ENCODE measurements at regions not wholly inside any gene's neighbourhood (a gene's known extent, or its start where the extent isn't known, plus 50 kb on each side); places are given as distances from the start of the nearest gene placed in this dataset.

GRCh38 chr11:86161837-86162236 lies 82.7 kb upstream of the EED start:
- POLR2A ChIA-PET, result interaction anchor here (0.6 kb wide), 1 partner anchor 153 kb away, joined by 14 read pairs; no protein-coding TSS in a partner anchor
- CTCF ChIA-PET, result interaction anchor here (0.9 to 2.7 kb wide), 6 partner anchors 10 to 130 kb away, joined by 3 to 10 read pairs (median 4); no protein-coding TSS in a partner anchor
- DNase-seq (ENCODE audit: extremely low spot score), result no peak
- TF ChIP-seq CTCF (IDR thresholded peaks at IDR 0.05; ENCODE audit: control extremely low read depth, extremely low read depth, low read depth, missing control alignments), result no peak

GRCh38 chr11:86161336-86161735 lies 83.2 kb upstream of the EED start:
- ChIA-PET POLR2A (no interaction called here), CTCF (interaction anchor here (1.0 to 2.7 kb wide), 6 partner anchors 9 to 41 kb away, joined by 3 to 10 read pairs (median 4); no protein-coding TSS in a partner anchor)
- no peak for TF ChIP-seq CTCF (IDR thresholded peaks at IDR 0.05; ENCODE audit: control extremely low read depth, extremely low read depth, low read depth, missing control alignments)
- no peak for DNase-seq (ENCODE audit: extremely low spot score)

DNA sequence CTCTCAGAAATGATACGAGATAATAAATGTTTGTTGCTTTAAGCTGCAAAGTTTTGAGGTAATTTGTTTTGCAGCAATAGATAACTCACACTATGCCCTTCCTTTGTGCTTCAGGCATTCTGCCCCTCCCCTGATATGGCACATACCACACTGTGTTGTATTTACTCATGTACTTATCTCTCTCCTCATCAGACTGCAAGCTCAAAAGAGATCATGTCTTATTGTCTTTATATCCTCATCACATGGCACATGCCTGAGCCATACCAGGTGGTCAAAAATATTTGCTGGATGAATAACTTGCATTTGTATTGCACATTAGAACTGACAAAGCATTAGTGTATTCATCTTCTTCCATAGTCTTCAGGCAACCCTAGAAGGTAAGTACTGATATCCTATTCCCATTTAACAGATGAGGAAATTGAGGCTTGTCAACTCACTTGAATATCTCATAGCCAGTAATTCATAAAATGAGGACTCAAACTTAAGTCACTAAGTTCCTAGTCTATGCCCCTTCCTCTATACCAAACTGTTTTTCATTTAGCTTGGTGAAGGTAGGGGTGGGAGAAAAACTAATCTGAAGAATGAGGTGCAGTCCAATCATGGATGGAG lies 83.9 kb upstream of the EED start:
- TF ChIP-seq CTCF (IDR thresholded peaks at IDR 0.05; ENCODE audit: control extremely low read depth, extremely low read depth, low read depth, missing control alignments), result no peak

GRCh38 chr11:86159581-86159891 lies 85.0 kb upstream of the EED start:
- ChIA-PET CTCF (interaction anchor here (0.9 to 1.6 kb wide), 4 partner anchors 10 to 24 kb away, joined by 3 to 5 read pairs (median 4); no protein-coding TSS in a partner anchor), POLR2A (no interaction called here)
- TF ChIP-seq CTCF (IDR thresholded peaks at IDR 0.05; ENCODE audit: control extremely low read depth, extremely low read depth, low read depth, missing control alignments), result no peak
- no peak for DNase-seq (ENCODE audit: extremely low spot score)

More for the DNA sequence above, 83.9 kb upstream of the EED start:
- ChIA-PET POLR2A (no interaction called here), CTCF (interaction anchor here (0.9 to 2.7 kb wide), 7 partner anchors 11 to 41 kb away, joined by 3 to 10 read pairs (median 4); no protein-coding TSS in a partner anchor)
- DNase-seq (ENCODE audit: extremely low spot score), result no peak

- POLR2A ChIA-PET, result no interaction called here
- no peak for TF ChIP-seq CTCF (IDR thresholded peaks at IDR 0.05; ENCODE audit: control extremely low read depth, extremely low read depth, low read depth, missing control alignments)
- no peak for DNase-seq (ENCODE audit: extremely low spot score)
- CTCF ChIA-PET, result interaction anchor here (1.2 to 1.3 kb wide), 2 partner anchors 9 to 83 kb away, joined by 3 read pairs; no protein-coding TSS in a partner anchor
Measured at GRCh38 chr11:86158704-86159580, 85.6 kb upstream of the EED start.

DNA sequence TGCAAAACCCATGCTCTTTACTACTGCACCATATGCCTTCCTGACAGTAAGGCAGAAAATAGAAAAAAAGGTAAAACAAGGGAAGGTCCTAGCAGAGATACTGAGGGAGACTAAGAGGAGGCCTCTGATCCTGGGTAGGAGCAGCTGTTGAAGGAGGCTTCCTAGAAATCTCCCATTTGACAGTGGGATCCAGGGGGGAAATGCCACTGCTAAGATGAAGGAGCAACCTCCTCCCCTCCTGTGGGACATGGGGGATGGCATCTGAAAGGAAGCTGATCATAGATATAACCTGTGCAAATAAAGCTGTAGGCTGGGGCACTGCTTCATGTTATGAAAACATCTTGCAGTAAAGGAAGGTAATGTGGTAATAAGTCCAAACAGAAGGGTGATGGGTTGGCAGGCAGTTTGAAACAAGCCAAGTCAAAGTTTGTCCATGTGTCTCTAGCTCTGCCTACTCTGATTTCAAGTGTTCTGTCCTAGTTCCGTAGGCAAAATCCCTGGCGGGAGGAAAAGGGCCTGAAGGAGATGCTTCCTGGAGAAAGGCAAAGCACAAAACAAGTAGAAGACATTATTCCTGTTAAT lies 86.7 kb upstream of the EED start:
- ChIA-PET CTCF (interaction anchor here (1.0 to 1.3 kb wide), 4 partner anchors 8 to 114 kb away, joined by 3 read pairs; no protein-coding TSS in a partner anchor), POLR2A (no interaction called here)
- TF ChIP-seq CTCF (IDR thresholded peaks at IDR 0.05; ENCODE audit: control extremely low read depth, extremely low read depth, low read depth, missing control alignments), result no peak
- no peak for DNase-seq (ENCODE audit: extremely low spot score)
